NCI-H774 (cell line): ENCODE measurements at regions not wholly inside any gene's neighbourhood (a gene's known extent, or its start where the extent isn't known, plus 50 kb on each side); places are given as distances from the start of the nearest gene placed in this dataset.
"Not testable (repeated sequence)": the region's sequence is repeated elsewhere in the genome, so short reads cannot be mapped to it uniquely, and the experiment has no call there.

Experiments used
- DNase-seq: peaks from one replicate; lab custom pipeline; 2025; lab: John Stamatoyannopoulos, UW

GRCh38 chr20:26120920-26121319 is 424.3 kb upstream of the ZNF337 start:
- DNase-seq: not testable (repeated sequence)

DNA sequence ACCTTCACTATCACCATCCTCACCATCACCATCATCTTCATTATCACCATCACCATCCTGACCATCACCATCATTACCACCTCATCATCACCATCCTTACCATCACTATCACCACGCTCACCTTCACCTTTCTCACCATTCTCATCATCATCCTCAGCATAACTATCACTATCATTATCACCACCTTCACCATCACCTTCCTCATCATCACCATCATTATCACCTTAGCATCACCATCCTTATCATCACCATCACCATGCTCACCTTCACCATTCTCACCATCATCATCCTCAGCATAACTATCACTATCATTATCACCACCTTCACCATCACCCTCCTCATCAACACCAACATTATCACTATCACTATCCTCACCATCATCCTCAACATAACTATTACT is 397.8 kb upstream of the ZNF337 start:
- DNase-seq: not testable (repeated sequence)

DNA sequence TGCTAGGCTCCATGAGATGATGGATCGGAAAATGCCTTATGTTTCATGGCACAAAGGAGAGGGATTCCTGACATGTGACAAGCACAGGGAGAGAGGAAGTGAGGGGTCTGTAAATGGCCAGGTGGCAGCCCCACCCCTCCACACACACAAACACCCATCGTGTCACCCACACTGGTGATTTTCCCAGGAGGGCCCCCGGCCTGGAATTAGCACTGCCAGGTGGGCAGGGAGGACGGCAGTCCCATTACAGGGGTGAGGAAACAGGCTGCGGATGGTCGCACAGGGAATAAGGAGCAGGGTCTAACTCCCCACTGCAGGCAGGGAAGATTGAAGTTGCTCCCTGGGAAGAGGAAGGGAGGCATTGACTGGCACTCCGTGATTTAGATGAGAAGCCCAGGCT is 395.3 kb upstream of the ZNF337 start:
- not testable (repeated sequence) for DNase-seq

DNA sequence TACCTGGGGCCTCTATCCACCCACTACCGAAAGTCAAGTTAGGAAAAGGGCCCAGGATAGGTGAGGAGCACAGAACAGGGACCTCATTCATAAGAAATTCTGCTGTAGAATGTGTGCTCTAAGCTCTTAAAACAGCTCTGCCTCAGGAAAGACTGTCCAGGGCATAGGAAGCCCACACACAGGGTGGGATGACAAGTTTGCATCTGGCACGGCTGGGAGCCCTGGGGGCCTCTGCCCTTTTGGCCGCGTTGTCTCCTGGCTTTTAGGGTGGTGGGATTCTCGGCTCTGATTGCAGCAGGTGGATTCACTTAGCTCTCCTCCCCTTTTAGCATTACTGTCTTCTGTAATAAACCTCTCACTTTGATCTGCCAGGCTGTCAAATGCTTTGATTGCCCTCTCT is 389.5 kb upstream of the ZNF337 start:
- not testable (repeated sequence) for DNase-seq

DNA sequence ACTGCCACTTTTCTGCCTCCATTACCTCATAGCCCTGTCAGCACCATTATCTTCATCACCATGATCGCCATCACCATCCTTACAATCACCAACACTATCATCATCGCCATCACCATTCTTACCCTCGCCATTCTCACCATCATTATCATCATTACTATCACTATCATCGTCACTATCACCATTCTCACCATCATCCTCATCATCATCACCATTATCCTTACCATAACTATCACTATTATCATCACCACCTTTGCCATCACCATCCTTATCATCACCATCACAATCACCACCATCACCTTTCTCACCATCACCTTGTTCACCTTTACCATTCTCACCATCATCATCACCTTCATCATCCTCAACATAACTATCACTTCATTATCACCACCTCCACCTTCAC is 377.3 kb upstream of the ZNF337 start:
- DNase-seq: not testable (repeated sequence)

DNA sequence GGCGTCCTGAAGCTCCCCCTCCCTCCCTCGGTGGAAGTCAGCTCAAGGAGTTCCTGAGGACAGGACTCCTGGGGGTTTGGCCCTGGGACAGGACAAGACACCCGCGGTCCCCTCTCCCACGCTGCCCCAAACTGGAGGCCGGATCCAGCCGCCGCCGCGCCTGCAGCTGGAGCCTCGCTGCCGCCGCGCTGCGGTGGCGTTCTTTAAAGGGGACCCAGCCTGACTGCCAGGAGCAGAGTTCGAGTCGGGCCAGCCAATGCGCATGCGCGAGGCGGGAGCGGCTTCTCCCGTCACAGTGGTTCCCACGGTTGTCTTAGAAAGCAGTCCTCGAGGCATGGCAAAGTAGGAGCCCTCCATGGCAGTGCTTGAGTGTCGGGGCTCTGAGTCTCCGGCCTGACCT is 362.7 kb upstream of the ZNF337 start:
- not testable (repeated sequence) for DNase-seq

- DNase-seq: not testable (repeated sequence)
Measured at GRCh38 chr20:26058446-26058845, 361.8 kb upstream of the ZNF337 start.

DNA sequence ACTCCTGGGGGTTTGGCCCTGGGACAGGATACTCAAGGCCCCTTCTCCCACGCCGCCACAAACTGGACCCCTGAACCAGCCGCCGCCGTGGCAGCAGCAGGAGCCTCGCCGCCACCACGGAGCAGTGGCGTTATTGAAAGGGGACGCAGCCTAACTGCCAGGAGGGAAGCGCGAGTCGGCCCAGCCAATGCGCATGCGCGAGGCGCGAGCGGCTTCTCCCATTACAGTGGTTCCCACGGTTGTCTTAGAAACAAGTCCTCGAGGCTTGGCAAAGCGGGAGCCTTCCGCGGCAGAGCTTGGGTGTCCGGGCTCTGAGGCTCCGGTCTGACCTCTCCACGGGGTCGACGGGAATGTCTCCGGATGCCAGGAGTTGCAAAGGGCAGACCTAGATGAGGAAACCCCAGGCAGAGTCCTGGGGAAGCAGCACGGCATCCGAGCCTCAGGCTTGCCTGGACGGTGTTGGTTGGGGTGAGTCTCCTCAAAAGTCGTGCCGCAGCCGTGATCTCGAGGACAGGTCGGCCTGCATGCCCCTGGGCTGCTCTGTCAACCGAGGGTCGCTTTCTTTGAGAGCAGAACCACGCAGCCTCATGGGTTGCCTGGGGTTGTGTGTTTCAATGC is 360.6 kb upstream of the ZNF337 start:
- not testable (repeated sequence) for DNase-seq

DNA sequence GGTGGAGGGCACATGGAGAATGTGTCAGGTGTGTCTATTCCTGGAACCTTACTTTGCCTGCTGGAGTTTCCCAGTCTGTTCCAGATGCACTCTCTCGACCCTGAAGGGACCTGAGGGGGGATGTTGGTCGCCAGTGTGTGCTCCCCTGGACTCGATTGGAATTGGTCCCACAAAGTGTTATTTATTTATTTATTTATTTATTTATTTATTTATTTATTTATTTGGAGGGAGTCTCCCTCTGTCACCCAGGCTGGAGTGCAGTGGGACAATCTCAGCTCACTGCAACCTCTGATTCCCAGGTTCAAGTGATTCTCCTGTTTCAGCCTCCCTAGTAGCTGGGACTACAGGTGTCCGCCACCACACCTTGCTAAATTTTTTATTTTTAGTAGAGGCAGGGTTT is 329.1 kb upstream of the ZNF337 start:
- not testable (repeated sequence) for DNase-seq

DNA sequence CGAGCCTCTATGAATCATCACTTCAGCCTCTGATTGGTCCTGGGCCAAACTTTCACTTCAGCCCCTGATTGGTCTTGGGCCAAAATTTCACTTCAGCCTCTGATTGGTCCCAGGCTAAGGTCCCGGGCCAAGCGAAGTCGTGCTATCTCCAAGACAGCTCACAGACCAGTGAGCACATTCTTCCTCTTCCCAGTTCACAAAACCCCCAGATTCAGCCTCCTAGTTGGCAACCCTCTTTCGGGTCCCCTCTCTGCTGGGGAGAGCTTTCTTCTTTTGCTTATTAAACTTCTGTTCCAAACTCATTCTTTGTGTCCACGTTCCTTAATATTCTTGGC is 314.3 kb upstream of the ZNF337 start:
- not testable (repeated sequence) for DNase-seq

DNA sequence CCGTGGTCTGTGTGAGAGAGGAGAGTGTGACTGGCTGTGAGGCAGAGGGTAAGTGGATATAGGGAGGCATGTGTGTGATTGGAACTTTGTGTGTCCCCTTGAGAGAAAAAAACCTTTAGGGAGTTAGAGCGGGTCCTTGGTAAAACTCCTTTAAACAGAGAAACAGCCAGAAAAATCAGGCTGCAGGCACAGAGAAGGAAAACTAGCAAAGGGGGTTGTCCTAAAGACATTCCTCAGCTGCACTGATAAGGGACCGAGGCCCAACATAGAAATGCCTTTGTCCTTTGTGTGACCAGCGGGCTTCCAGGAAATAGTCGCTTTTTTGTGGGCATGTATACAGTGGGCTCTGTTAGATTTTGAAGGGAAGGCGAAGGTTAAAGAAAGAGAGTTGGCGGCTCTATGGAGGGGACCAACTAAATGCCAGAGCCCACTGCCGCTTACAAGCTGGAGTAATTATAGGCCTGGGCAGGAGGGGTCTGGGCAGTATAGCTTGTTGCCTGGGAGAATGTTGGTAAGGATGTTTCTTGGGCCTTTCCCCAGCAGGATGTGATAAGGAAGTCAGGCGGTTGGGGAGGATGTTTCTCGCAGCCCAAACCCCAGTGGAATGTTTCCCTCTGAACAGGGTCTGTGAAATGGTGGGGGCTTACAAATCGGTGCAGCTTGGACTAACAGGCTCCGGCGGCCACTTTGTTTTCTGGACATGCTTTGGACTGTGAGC is 313.7 kb upstream of the ZNF337 start:
- not testable (repeated sequence) for DNase-seq

DNA sequence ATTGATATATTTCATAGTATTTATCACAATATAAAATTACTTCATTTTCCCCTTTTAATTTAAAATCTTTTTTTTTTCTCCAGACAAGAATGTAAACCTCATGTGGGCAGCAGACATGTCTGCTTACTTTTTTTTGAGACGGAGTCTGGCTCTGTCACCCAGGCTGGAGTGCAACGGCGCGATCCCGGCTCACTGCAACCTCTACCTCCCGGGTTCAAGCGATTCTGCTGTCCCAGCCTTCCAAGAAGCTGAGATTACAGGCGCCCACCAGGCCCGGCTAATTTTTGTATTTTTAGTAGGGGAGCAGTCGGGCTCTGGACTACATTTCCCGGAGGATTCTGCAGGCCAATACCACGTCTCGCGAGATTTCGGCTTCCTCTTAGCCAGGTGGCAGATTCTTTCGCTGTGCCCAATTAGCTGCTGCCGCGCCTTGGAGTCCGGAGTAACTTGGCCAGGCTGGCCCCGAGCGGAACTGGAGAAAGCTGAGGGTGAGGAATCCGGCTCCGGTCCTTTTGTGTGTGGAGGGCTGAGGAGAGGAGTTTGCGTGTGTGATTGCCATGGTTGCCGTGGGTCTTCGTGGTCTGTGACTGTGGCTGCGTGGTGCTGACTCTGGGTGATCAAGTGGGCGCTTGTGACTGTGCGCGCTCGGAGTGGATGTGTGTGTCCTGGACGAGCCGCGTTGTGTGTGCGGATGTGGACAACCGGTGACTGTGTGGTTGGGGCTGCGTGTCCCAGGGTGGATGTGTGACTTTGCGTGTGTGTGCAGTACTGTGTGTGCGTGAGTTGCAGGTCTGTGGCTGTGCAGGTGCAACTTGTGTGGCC is 313.0 kb upstream of the ZNF337 start:
- DNase-seq: not testable (repeated sequence)

DNA sequence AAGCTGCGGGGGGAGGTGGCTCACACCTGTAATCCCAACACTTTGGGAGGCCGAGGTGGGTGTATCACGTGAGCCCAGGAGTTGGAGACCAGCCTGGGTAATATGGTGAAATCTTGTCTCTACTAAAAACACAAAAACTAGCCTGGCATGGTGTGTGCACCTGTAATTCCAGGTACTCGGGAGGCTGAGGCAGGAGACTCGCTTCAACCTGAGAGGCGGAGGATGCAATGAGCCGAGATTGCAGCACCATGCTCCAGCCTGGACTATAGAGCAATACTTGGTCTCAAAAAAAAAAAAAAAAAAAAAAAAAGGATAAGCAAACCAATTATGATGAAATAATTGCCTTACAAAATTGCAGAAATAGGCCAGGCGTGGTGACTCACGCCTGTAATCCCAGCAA is 311.4 kb upstream of the ZNF337 start:
- DNase-seq: not testable (repeated sequence)

GRCh38 chr20:26006164-26006563 is 309.5 kb upstream of the ZNF337 start:
- DNase-seq: not testable (repeated sequence)

GRCh38 chr20:26003959-26004358 is 307.3 kb upstream of the ZNF337 start:
- not testable (repeated sequence) for DNase-seq

GRCh38 chr20:25997367-25998038 is 300.9 kb upstream of the ZNF337 start:
- not testable (repeated sequence) for DNase-seq

DNA sequence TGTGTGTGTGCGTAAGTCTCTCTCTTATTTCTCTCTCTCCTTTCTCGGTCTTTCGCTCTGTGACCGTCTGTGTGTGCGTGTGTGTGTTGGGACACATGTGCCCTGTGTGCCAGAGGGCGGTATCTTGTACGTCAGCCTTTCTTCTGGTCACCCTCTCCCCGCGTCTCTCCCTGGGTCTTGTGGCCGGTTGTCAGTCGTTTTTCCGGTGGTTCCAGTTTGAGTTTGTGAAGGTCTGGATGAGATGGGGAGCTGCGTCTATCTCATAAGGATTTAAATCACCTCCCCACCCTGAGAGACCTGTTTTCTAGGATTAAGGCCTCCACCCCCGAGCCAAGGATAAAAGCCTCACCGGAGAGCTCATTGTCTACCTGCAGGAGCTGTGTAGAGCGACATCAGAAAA is 295.5 kb upstream of the ZNF337 start:
- no peak for DNase-seq

DNA sequence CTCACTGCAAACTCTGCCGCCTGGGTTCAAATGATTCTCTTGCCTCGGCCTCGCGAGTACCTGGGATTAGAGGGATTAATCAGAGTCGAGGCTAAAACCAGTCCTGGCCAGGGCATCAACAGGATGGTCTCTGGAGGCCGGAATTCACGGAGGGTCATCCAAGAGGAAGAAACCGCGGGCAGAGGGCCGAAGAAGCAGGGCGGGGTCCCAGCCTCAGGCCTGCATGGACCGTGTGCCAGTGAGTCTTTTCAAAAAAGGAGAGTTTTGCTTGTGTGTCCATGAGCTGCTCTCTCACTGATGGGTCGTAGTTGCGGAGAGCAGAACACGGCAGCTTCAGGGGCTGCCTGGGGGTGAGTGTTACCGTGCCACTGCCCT is 295.1 kb upstream of the ZNF337 start:
- DNase-seq: no peak

DNA sequence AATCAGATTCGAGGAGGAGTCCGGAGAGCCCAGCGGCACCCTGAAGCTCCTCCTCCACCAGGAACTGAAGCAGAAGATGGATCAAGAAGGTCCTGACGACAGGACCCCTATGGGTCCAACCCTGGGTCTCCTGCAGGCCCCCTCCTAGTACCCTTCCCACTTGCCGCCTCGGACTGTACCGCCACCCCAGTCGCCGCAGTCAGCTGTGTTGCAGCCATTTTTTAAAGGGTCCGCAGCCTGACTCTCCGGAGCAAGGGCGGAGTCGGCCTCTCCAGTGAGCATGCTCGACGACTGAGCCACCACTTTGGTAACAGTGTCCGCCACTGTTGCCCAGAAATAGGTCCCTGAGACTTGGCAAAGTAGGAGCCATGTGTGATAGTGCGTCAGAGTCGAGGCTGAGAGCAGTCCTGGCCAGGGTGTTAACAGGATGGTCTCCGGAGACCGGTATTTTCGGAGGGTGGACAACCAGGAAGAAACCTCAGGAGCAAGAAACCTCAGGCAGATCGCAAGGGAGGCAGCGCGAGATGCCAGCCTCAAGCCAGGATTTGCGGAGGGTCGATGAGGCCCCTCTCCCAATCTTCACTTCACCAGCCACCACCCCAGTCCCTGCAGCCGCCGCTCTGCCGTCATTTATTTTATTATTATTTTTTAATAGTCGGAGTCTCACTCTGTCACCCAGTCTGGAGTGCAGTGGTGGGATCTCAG is 294.6 kb upstream of the ZNF337 start:
- no peak for DNase-seq

- DNase-seq: not testable (repeated sequence)
Measured at GRCh38 chr20:25989686-25990085, 293.0 kb upstream of the ZNF337 start.

GRCh38 chr20:25989196-25989595 is 292.5 kb upstream of the ZNF337 start:
- DNase-seq: no peak
